ENCODE measurements at regions not wholly inside any gene's neighbourhood (a gene's known extent, or its start where the extent isn't known, plus 50 kb on each side); places are given as distances from the start of the nearest gene placed in this dataset.

DNA sequence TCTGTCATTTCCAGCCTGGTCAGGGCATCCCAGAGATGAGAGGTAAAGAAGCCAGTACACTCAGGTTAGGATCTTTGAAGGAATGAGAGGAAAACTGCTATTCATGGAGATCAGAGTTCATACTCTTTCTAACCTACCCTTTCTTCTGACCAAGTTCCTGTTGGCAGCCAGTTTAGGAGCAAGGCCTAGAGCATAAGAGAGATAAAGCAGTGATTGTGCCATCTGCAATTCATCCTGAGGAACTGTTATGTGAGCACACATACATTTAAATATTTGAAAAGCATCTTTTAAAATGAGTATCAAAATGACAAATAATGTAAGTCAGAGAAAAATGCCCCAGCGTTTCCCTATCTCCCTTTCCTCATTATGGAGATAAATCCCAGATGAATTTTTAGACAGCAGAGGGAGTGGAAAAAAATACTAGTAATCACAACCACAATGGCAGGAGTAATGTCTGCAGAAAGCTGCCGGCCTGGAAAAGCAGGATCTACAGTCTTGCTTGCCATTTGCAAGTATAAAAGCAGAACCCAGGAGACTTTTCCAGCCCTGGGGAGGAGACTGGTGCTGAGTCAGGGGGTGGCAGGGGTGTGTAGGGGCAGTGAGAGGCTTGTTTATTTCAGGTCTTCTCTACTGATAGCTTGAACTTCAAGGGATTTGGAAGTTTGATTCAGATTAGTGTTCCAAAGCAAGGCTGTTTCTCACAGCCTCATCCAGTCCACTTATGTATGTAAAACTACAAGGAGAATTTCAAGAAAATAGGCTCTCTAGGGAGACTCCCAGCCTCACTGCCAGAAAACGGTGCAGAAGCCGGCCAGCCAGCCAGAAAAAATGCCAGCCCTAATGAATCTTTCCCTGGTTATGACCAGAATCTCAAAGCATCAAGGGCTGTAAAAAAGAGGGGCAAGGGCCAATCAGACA lies 1052.4 kb downstream of the TUSC7 start:
- TF ChIP-seq, protein P1, sequence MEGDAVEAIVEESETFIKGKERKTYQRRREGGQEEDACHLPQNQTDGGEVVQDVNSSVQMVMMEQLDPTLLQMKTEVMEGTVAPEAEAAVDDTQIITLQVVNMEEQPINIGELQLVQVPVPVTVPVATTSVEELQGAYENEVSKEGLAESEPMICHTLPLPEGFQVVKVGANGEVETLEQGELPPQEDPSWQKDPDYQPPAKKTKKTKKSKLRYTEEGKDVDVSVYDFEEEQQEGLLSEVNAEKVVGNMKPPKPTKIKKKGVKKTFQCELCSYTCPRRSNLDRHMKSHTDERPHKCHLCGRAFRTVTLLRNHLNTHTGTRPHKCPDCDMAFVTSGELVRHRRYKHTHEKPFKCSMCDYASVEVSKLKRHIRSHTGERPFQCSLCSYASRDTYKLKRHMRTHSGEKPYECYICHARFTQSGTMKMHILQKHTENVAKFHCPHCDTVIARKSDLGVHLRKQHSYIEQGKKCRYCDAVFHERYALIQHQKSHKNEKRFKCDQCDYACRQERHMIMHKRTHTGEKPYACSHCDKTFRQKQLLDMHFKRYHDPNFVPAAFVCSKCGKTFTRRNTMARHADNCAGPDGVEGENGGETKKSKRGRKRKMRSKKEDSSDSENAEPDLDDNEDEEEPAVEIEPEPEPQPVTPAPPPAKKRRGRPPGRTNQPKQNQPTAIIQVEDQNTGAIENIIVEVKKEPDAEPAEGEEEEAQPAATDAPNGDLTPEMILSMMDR (IDR thresholded peaks at IDR 0.05): no peak
- TF ChIP-seq POLR2A (IDR thresholded peaks at IDR 0.05): no peak
